ENCODE measurements at regions not wholly inside any gene's neighbourhood (a gene's known extent, or its start where the extent isn't known, plus 50 kb on each side); places are given as distances from the start of the nearest gene placed in this dataset.

GRCh38 chr12:33304176-33304575, 135.4 kb downstream of the SYT10 start:
- intact Hi-C loops (cut with micrococcal nuclease), result no loop called here
- ATAC-seq, result no peak

GRCh38 chr12:33296529-33296928, 143.1 kb downstream of the SYT10 start:
- Histone ChIP-seq H3K9me2 (replicated peaks; ENCODE audit: low read length) (no peaks in the 10 kb centered on the region), H3K9ac (ENCODE audit: low read length) (no peak overlapping the region), H3K27ac (ENCODE audit: low read length) (no peak overlapping the region), H3K36me3 (ENCODE audit: low read depth, low read length) (no peaks in the 10 kb centered on the region), H3F3A (ENCODE audit: low read length, unreplicated experiment) (no peaks in the 10 kb centered on the region), H3K27me3 (ENCODE audit: low read length) (no peaks in the 10 kb centered on the region), H3K79me2 (ENCODE audit: low read length) (no peaks in the 10 kb centered on the region), H3K4me2 (ENCODE audit: low read length) (no peak overlapping the region), H3K9me3 (ENCODE audit: low read length) (no peaks in the 10 kb centered on the region), H3K4me1 (ENCODE audit: insufficient read depth, low read length) (no peaks in the 10 kb centered on the region), H3K4me3 (ENCODE audit: low read length) (no peak overlapping the region), H4K20me1 (ENCODE audit: low read length) (no peaks in the 10 kb centered on the region), H2AFZ (ENCODE audit: low read length) (no peak overlapping the region)
- no TSS peak for BruUV-seq (replicated peaks)
- no peak for TF ChIP-seq CTCF (conservative IDR thresholded peaks at IDR 0.05; ENCODE audit: low read depth, low read length)
- TF ChIP-seq EZH2phosphoT487 (IDR thresholded peaks at IDR 0.05; ENCODE audit: borderline replicate concordance, low read length), result no peak
- no peak for TF ChIP-seq EZH2 (IDR thresholded peaks at IDR 0.05; ENCODE audit: low read length, unreplicated experiment)
- ATAC-seq, result no peak
- intact Hi-C loops (cut with micrococcal nuclease), result no loop called here
- POLR2A ChIA-PET (ENCODE audit: unreplicated experiment), result no interaction called here
- CTCF ChIA-PET, result no interaction called here
- no peak for DNase-seq

More at GRCh38 chr12:33304176-33304575, 135.4 kb downstream of the SYT10 start:
- BruUV-seq (replicated peaks), result no TSS peak
- DNase-seq, result no peak
- H3K9ac ChIP-seq (ENCODE audit: low read length), result no peak overlapping the region
- H3K27ac ChIP-seq (ENCODE audit: low read length), result no peak overlapping the region
- H3F3A ChIP-seq (ENCODE audit: low read length, unreplicated experiment), result no peaks in the 10 kb centered on the region
- H3K9me3 ChIP-seq (ENCODE audit: low read length), result no peaks in the 10 kb centered on the region
- no peaks in the 10 kb centered on the region for H4K20me1 ChIP-seq (ENCODE audit: low read length)
- no peaks in the 10 kb centered on the region for H3K27me3 ChIP-seq (ENCODE audit: low read length)
- H3K4me3 ChIP-seq (ENCODE audit: low read length), result no peak overlapping the region
- no peaks in the 10 kb centered on the region for H3K79me2 ChIP-seq (ENCODE audit: low read length)
- peak overlapping the region; percentile 54; the same call in 1 of the 2 replicates for H2AFZ ChIP-seq (ENCODE audit: low read length)
- H3K36me3 ChIP-seq (ENCODE audit: low read depth, low read length), result no peaks in the 10 kb centered on the region
- ChIA-PET CTCF (no interaction called here), POLR2A (ENCODE audit: unreplicated experiment) (no interaction called here)
- H3K9me2 ChIP-seq (replicated peaks; ENCODE audit: low read length), result no peaks in the 10 kb centered on the region
- no peak overlapping the region for H3K4me2 ChIP-seq (ENCODE audit: low read length)
- TF ChIP-seq CTCF (conservative IDR thresholded peaks at IDR 0.05; ENCODE audit: low read depth, low read length) (no peak), EZH2phosphoT487 (IDR thresholded peaks at IDR 0.05; ENCODE audit: borderline replicate concordance, low read length) (no peak), EZH2 (IDR thresholded peaks at IDR 0.05; ENCODE audit: low read length, unreplicated experiment) (no peak)
- no peaks in the 10 kb centered on the region for H3K4me1 ChIP-seq (ENCODE audit: insufficient read depth, low read length)

- H3F3A ChIP-seq (ENCODE audit: low read length, unreplicated experiment), result no peaks in the 10 kb centered on the region
- no peaks in the 10 kb centered on the region for H3K9me3 ChIP-seq (ENCODE audit: low read length)
- H3K4me1 ChIP-seq (ENCODE audit: insufficient read depth, low read length), result peaks cover 8% of the 10 kb centered on the region; the same call in 1 of the 2 replicates
- H3K9ac ChIP-seq (ENCODE audit: low read length), result no peak overlapping the region
- ChIA-PET CTCF (no interaction called here), POLR2A (ENCODE audit: unreplicated experiment) (no interaction called here)
- H3K27me3 ChIP-seq (ENCODE audit: low read length), result no peaks in the 10 kb centered on the region
- TF ChIP-seq EZH2phosphoT487 (IDR thresholded peaks at IDR 0.05; ENCODE audit: borderline replicate concordance, low read length) (no peak), CTCF (conservative IDR thresholded peaks at IDR 0.05; ENCODE audit: low read depth, low read length) (no peak), EZH2 (IDR thresholded peaks at IDR 0.05; ENCODE audit: low read length, unreplicated experiment) (no peak)
- no peak overlapping the region for H3K27ac ChIP-seq (ENCODE audit: low read length)
- H3K9me2 ChIP-seq (replicated peaks; ENCODE audit: low read length), result no peaks in the 10 kb centered on the region
- H2AFZ ChIP-seq (ENCODE audit: low read length), result peak overlapping the region; percentile 43
- no peaks in the 10 kb centered on the region for H4K20me1 ChIP-seq (ENCODE audit: low read length)
- DNase-seq, result no peak
- H3K36me3 ChIP-seq (ENCODE audit: low read depth, low read length), result no peaks in the 10 kb centered on the region
- no TSS peak for BruUV-seq (replicated peaks)
- no peak overlapping the region for H3K4me3 ChIP-seq (ENCODE audit: low read length)
- intact Hi-C loops (cut with micrococcal nuclease), result no loop called here
- H3K79me2 ChIP-seq (ENCODE audit: low read length), result no peaks in the 10 kb centered on the region
- ATAC-seq, result no peak
- H3K4me2 ChIP-seq (ENCODE audit: low read length), result no peak overlapping the region
Observed at GRCh38 chr12:33290703-33291102, 148.9 kb downstream of the SYT10 start.

Data from PC-3 (cell line).